OCI-LY3 (cell line): ENCODE measurements at regions not wholly inside any gene's neighbourhood (a gene's known extent, or its start where the extent isn't known, plus 50 kb on each side); places are given as distances from the start of the nearest gene placed in this dataset.

Experiments
- CTCF ChIP-seq: fragments of 200-600, 300-600 bp; sonication (generic); IDR thresholded peaks from 2 replicates; pipeline ENCODE4 v1.5.1; 2014; ENCODE audit warnings: antibody characterized with exemption, low read length, low read depth
- EZH2phosphoT487 ChIP-seq: fragments of 200-600 bp; shearing (Covaris generic); IDR thresholded peaks from 2 replicates; pipeline ENCODE4 v1.6.1; 2018; ENCODE audit warnings: antibody characterized with exemption, mixed run types, low read depth

GRCh38 chr2:120626566-120626965 lies 109.1 kb upstream of the GLI2 start:
- no peak for TF ChIP-seq CTCF
- no peak for TF ChIP-seq EZH2phosphoT487
